ENCODE measurements at regions not wholly inside any gene's neighbourhood (a gene's known extent, or its start where the extent isn't known, plus 50 kb on each side); places are given as distances from the start of the nearest gene placed in this dataset.
A peak's percentile ranks its signal among the peaks of the same experiment; 100 is the strongest.

- no peak for DNase-seq (ENCODE audit: low read depth)
Measured at GRCh38 chr9:12539580-12539975, 153.6 kb upstream of the TYRP1 start.

GRCh38 chr9:12544700-12545099 is 148.5 kb upstream of the TYRP1 start:
- DNase-seq (ENCODE audit: low read depth): no peak

DNA sequence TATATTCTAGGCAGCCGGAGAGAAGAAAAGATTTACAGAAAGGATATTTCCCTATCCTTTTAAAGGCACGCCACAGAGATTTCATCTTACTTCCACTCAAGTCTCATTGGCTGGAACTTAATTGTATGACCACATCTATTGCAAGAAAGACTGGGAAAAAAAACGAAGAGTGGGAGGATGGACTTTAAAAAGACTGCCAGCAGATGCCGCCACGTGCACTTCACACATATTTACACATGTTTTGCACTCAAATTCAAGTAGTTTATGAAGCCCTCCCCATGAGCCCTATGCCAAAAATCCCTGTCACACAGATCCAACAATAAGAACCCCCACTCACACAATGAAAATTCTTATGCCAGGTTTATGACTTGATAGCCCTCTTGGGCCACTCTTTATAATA is 138.5 kb upstream of the TYRP1 start:
- no peak for DNase-seq (ENCODE audit: low read depth)

- DNase-seq (ENCODE audit: low read depth): no peak
Measured at GRCh38 chr9:12566404-12567090, 126.6 kb upstream of the TYRP1 start.

DNA sequence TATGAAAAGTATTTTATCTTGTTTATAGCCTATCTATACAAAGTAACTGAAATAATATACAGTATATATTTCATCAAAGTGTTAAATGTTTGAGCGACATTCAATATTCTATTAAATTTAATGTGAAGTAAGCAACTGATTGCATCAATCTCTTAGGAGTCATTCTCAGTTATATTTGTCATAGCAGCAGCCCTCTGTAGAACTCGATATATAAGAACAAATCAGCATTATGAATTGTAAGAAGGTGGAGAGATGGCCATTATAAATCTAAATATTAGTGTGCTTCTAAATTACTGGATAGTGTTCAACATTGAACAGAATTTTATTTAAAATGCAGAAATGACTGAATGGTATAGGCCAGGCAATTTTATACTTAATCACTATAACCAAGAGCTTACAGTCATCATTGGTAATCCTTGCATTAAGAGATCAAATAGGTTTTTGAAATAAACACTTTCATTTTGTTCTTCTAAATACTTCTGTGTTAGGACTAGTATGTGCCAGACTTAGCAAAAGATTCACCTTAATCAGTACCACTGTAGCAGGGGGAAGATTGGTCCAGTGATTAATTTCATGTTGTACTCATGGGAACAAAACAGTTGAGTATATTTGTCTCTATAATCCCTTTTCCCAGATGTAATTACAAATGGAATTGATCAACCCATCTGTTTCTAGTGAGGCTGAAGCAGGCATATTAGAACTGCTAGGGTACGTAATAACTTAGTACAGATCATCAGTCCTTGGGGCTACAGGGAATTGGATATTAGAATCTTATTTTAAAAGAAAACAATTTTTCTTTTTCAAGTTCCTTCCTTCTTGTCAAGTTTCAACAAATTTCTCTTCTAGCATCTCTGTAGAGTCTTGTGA is 108.3 kb upstream of the TYRP1 start:
- DNase-seq (ENCODE audit: low read depth): no peak

- no peak for DNase-seq (ENCODE audit: low read depth)
Measured at GRCh38 chr9:12595400-12595799, 97.8 kb upstream of the TYRP1 start.

GRCh38 chr9:12604164-12604821 is 88.9 kb upstream of the TYRP1 start:
- peak; percentile 41 for DNase-seq (ENCODE audit: low read depth)

DNA sequence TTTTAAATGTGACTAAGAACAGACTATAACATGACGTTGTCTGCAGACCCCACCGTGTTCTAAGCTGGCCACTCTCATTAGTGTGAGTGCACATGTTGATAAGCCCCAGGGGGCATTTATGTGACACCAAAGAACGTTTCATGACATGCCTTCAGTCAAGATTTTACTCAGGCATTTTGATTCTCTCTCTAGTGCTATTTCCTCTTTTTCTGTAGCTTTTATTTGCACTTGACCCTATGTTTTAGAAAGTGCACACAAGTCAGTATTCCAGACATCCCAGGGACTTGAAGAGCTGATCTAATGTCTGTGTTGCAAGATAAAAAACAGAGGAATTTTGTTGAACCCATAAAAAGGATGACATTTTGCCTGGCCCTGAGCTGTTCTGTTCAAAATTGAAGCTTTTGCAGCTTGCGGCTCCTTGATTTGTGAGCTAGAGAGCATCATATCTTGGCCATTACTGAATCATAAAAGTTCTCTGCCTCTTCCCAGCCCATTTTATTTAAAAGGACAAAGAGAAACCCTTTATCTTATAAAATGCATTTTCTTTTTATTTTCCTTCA is 80.9 kb upstream of the TYRP1 start:
- DNase-seq (ENCODE audit: low read depth): no peak

GRCh38 chr9:12613071-12613470 is 80.1 kb upstream of the TYRP1 start:
- DNase-seq (ENCODE audit: low read depth): no peak

DNA sequence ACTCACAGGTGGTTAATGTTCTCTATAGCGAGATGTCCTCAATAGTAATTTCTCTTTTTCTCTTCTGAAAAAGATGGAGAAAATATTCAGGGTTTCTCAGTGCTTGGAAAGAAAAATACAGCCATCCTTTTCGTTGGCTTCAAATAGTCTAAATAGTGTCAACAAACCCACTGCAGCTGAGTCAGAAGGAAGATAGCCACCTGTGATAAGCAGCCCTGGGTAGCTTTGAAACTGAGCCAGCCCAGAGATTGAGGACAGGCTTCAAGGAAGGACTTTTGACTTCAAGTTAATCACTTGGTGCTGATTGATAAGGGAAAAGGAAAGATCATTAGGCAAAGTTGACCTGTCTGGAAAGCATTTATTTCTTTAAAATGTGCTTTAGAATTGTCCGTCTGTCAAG is 78.7 kb upstream of the TYRP1 start:
- no peak for DNase-seq (ENCODE audit: low read depth)

GRCh38 chr9:12618956-12619355 is 74.2 kb upstream of the TYRP1 start:
- DNase-seq (ENCODE audit: low read depth): no peak

- DNase-seq (ENCODE audit: low read depth): no peak
Measured at GRCh38 chr9:12625844-12626243, 67.3 kb upstream of the TYRP1 start.

DNA sequence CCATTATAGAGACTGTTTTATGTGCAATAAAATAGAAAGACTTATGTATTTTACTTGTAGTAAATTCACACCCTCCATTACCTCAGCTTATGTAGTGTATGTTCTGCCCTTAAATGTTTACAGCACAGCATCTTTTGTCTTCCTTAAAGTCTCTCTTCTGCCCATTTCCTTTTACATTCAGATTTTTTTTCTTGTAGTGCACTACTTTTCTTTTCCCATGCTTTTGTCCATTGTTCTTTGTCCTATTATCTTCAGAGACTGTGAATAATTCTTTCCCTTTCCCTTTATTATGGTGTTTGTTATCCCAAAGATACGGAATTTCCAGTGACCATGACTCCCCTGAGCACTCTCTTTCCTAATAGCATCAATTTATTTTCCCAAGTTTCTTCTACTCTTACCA is 66.1 kb upstream of the TYRP1 start:
- no peak for DNase-seq (ENCODE audit: low read depth)

DNA sequence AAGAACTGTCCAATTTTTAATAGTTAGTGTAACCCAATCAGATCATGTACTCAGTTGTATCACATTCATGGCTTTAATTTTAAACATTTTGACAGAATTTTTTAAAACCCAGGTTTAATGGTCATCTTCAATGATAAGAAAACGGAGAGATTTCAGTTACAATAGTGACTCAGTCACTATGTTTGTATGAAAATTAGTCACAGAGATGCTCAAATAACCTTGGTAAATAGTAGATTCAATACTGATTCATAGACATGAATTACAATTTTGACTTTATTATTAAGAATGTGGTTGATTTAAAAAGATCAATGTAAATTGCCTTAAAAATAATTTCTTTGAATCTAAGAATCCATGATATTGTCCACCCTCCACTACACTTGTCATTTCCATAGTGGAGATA is 64.6 kb upstream of the TYRP1 start:
- no peak for DNase-seq (ENCODE audit: low read depth)

DNA sequence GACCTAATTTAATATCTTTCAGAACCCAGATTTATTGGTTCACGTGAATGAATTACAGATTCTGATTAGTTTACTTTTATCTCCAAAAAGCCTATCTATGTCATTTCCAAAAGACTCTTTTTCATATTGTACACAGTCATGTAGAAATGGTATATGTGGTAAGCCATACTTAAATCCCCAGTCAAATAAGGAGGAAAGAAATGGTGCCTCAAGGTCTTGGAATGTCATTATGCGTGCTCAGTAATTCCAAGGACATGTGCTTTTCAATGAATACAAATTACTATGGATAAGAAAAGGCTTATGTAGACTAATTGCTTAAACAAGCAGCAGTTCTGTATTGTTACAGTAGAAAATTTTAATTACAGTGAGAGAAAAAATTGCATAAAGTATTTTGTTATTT is 64.1 kb upstream of the TYRP1 start:
- DNase-seq (ENCODE audit: low read depth): no peak

GRCh38 chr9:12631866-12632265 is 61.3 kb upstream of the TYRP1 start:
- DNase-seq (ENCODE audit: low read depth): no peak

DNA sequence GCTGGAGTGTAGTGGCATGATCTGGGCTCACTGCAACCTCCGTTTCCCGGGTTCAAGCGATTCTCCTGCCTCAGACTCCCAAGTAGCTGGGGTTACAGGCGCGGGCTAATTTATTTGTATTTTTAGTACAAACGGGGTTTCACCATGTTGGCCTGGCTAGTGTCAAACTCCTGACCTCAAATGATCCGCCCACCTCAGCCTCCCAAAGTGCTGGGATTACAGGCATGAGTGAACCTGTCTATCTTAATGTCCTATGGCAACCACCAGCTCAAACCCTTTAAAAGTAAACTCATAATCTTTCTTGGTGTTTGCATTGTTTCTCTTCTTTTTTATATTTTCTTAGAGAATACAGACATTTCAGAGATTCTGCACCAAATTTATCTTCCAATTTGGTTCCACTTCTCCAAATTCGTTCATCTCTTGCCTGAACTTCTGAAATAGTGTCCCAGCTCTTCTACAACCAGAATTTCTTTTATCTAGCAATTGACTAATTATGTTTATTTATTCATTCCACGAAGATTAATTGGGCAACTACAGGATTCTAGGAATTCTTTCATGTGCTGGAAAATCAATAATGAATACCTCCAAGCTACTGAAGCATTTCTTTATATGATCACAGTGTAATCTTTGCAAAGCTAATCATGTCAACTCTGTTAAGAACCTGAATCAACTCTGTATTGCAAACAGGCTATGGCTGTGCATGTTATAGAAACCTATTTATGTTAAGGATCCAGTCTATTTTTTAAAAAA is 60.0 kb upstream of the TYRP1 start:
- DNase-seq (ENCODE audit: low read depth): no peak

GRCh38 chr9:12640016-12640587 is 53.1 kb upstream of the TYRP1 start:
- DNase-seq (ENCODE audit: low read depth): no peak

DNA sequence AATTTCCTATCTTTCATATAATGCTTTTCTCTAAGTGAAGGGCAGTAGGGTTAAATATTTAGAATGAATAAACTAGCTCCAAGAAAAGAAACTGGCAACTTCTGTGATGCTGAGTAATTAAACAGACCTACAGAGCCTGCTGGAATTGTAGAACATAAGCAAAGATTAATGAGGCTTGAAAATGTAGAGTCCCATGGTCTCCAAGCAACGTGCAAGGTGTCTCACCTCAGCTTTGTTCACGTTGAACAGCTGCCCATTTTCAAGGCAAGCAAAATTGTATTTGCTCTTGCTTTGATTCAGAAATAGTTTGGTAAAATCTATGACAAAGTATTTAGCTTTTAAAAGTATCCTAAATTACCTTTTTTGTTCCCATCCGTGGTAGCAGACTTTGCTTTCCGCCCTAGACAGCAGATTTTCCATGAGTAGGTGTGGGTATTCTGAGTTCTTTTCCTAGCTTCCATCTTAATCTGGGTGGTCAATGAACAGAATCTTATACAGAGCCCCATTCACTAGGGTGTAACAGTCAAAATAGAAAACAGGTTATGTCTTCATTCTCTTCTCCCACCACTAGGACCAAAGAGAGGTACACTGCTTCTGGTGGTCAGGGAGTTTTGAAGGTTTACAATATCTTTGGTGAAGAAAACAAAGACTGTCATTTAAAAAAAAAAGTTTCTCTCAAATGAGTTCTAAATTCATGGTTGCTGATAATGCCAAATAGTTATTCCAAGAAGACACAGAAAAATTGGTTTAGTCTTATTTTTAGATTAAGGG is 52.1 kb upstream of the TYRP1 start:
- no peak for DNase-seq (ENCODE audit: low read depth)

Measured in HS-27A (cell line).